Activated CD4-positive, alpha-beta T cell treated with anti-CD3 and anti-CD28 coated beads, Interleukin-10, Interleukin-2, amounts not matched to agents 100 ng/mL and 50 ng/mL, durations not matched to agents 16 hours and 8 hours (primary cell): ENCODE measurements at regions not wholly inside any gene's neighbourhood (a gene's known extent, or its start where the extent isn't known, plus 50 kb on each side); places are given as distances from the start of the nearest gene placed in this dataset.
"Not testable (repeated sequence)": the region's sequence is repeated elsewhere in the genome, so short reads cannot be mapped to it uniquely, and the experiment has no call there.

ENCODE experiments used
- DNase-seq: peaks from one replicate; pipeline ENCODE4 v3.0.0-alpha.2; 2020

- DNase-seq = no peak
Observed at GRCh38 chr2:215740071-215740470, 273.3 kb downstream of the MREG start.

- DNase-seq = no peak
Observed at GRCh38 chr2:215738351-215738750, 275.0 kb downstream of the MREG start.

GRCh38 chr2:215737477-215737876 is 275.9 kb downstream of the MREG start:
- DNase-seq = no peak

- no peak for DNase-seq
Observed at GRCh38 chr2:215736653-215737290, 276.6 kb downstream of the MREG start.

GRCh38 chr2:215731108-215731658 is 282.2 kb downstream of the MREG start:
- no peak for DNase-seq

GRCh38 chr2:215729985-215730620 is 283.2 kb downstream of the MREG start:
- no peak for DNase-seq

- no peak for DNase-seq
Observed at GRCh38 chr2:215728504-215729065, 284.8 kb downstream of the MREG start.

- no peak for DNase-seq
Observed at GRCh38 chr2:215727507-215728503, 285.5 kb downstream of the MREG start.

GRCh38 chr2:215726070-215726469 is 287.3 kb downstream of the MREG start:
- DNase-seq = no peak

GRCh38 chr2:215724146-215724545 is 288.3 kb upstream of the FN1 start:
- DNase-seq = no peak

- no peak for DNase-seq
Observed at GRCh38 chr2:215723631-215724011, 287.8 kb upstream of the FN1 start.

GRCh38 chr2:215722986-215723630 is 287.2 kb upstream of the FN1 start:
- no peak for DNase-seq

- no peak for DNase-seq
Observed at GRCh38 chr2:215722125-215722524, 286.3 kb upstream of the FN1 start.

GRCh38 chr2:215721515-215721914 is 285.6 kb upstream of the FN1 start:
- not testable (repeated sequence) for DNase-seq

- no peak for DNase-seq
Observed at GRCh38 chr2:215718890-215719289, 283.0 kb upstream of the FN1 start.

- DNase-seq = no peak
Observed at GRCh38 chr2:215718436-215718835, 282.6 kb upstream of the FN1 start.

GRCh38 chr2:215717501-215718381 is 281.9 kb upstream of the FN1 start:
- no peak for DNase-seq

GRCh38 chr2:215716956-215717355 is 281.1 kb upstream of the FN1 start:
- DNase-seq = no peak

- DNase-seq = no peak
Observed at GRCh38 chr2:215712871-215713790, 277.3 kb upstream of the FN1 start.

- DNase-seq = no peak
Observed at GRCh38 chr2:215712219-215712868, 276.5 kb upstream of the FN1 start.
